IMR-90 (cell line): ENCODE measurements at regions not wholly inside any gene's neighbourhood (a gene's known extent, or its start where the extent isn't known, plus 50 kb on each side); places are given as distances from the start of the nearest gene placed in this dataset.

ENCODE experiments used
- BHLHE40 ChIP-seq: fragments of 150-350 bp; IDR thresholded peaks from 2 replicates; pipeline ENCODE4 v1.6.1; 2016; ENCODE audit warnings: mild to moderate bottlenecking, low read depth, low read length
- FOS ChIP-seq: fragments of 150-350 bp; IDR thresholded peaks from 2 replicates; pipeline ENCODE4 v1.6.1; 2016; ENCODE audit warnings: low read depth, low read length
- MAFK ChIP-seq: IDR thresholded peaks from 2 replicates; pipeline ENCODE4 v1.6.1; 2012; ENCODE audit warnings: low read depth, low read length, improper control_type of control experiment
- MXI1 ChIP-seq: IDR thresholded peaks from 2 replicates; pipeline ENCODE4 v1.6.1; 2012; ENCODE audit warnings: low read depth, mild to moderate bottlenecking, low read length, moderate library complexity, borderline replicate concordance
- RFX5 ChIP-seq: IDR thresholded peaks from 2 replicates; pipeline ENCODE4 v1.8.0; 2012; ENCODE audit warnings: low read depth, mild to moderate bottlenecking, low read length, moderate library complexity
- TF ChIP-seq, protein P1 (sequence below): fragments of 150-350 bp; IDR thresholded peaks from 2 replicates; pipeline ENCODE4 v1.6.1; 2017; ENCODE audit warnings: mild to moderate bottlenecking, antibody characterized with exemption, low read length, low read depth
- TF ChIP-seq, protein P2 (sequence below): conservative IDR thresholded peaks from 2 replicates; pipeline ENCODE4 v1.5.1; 2012; ENCODE audit warnings: mild to moderate bottlenecking, low read depth, low read length, improper control_type of control experiment
- TF ChIP-seq, protein P3 (sequence below): fragments of 150-350 bp; IDR thresholded peaks from 2 replicates; pipeline ENCODE4 v1.6.1; 2016; ENCODE audit warnings: low read depth, mild to moderate bottlenecking, low read length, moderate library complexity, borderline replicate concordance

DNA sequence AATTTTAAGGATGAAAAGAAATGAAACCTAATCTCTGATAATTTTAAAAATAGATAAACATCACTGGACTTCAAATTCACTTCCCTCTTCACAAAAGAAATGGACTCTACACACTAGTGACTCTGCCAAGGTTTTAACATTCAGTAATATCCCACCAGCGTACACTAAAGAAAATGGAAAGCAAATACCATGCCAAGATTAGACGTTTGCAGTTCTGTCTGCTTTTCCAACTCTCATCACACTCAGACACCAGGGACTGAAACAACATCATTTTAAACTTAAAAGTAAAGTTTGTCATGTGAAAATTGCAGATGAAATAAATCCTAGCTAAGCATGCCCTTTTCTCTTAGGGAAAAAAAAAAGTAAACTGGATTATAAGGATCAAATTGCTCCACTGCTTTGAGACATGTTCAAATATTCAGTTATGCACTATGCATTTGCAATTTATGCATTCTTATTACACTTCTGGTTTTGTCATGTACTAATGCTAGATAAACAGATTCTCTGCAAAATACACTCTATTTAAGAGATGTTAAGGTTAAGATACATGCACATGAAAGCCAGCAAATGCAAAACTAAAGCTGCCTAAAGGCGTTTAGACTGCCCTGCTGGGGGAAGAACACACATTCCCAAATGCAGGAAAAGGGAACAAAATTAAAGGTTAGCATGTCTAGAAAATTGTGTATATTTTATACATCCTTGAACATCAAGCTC is 534.4 kb upstream of the EPHA5 start:
- TF ChIP-seq FOS (no peak), MXI1 (no peak), MAFK (no peak), BHLHE40 (no peak), RFX5 (no peak)
- TF ChIP-seq, protein P1, sequence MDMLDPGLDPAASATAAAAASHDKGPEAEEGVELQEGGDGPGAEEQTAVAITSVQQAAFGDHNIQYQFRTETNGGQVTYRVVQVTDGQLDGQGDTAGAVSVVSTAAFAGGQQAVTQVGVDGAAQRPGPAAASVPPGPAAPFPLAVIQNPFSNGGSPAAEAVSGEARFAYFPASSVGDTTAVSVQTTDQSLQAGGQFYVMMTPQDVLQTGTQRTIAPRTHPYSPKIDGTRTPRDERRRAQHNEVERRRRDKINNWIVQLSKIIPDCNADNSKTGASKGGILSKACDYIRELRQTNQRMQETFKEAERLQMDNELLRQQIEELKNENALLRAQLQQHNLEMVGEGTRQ, result no peak
- TF ChIP-seq, protein P2, sequence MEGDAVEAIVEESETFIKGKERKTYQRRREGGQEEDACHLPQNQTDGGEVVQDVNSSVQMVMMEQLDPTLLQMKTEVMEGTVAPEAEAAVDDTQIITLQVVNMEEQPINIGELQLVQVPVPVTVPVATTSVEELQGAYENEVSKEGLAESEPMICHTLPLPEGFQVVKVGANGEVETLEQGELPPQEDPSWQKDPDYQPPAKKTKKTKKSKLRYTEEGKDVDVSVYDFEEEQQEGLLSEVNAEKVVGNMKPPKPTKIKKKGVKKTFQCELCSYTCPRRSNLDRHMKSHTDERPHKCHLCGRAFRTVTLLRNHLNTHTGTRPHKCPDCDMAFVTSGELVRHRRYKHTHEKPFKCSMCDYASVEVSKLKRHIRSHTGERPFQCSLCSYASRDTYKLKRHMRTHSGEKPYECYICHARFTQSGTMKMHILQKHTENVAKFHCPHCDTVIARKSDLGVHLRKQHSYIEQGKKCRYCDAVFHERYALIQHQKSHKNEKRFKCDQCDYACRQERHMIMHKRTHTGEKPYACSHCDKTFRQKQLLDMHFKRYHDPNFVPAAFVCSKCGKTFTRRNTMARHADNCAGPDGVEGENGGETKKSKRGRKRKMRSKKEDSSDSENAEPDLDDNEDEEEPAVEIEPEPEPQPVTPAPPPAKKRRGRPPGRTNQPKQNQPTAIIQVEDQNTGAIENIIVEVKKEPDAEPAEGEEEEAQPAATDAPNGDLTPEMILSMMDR, result no peak
- TF ChIP-seq, protein P3, sequence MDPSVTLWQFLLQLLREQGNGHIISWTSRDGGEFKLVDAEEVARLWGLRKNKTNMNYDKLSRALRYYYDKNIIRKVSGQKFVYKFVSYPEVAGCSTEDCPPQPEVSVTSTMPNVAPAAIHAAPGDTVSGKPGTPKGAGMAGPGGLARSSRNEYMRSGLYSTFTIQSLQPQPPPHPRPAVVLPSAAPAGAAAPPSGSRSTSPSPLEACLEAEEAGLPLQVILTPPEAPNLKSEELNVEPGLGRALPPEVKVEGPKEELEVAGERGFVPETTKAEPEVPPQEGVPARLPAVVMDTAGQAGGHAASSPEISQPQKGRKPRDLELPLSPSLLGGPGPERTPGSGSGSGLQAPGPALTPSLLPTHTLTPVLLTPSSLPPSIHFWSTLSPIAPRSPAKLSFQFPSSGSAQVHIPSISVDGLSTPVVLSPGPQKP, result no peak
